ENCODE measurements at regions not wholly inside any gene's neighbourhood (a gene's known extent, or its start where the extent isn't known, plus 50 kb on each side); places are given as distances from the start of the nearest gene placed in this dataset.

DNA sequence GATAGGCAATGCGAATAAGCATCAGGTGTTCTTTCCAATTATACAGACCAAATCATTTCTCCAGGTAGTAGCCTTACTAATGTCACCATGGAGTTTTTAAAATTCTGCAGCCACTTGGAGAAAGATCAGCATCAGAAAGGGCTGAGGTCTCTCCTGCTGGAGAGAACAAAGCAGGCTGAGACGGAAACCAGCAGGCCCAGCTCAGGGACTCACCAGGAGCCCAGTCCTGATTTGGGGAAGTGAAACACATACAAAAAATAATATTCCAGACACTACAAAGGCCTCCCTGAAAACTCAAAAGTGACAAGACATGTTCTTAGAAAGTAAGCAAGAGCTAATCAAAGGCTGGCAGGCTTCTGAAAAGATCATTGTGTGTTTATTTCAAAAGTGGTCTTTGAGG is 207.1 kb upstream of the GHITM start:
- no peak for DNase-seq (ENCODE audit: low read depth in 2 of 2)
- TF ChIP-seq, protein P1, sequence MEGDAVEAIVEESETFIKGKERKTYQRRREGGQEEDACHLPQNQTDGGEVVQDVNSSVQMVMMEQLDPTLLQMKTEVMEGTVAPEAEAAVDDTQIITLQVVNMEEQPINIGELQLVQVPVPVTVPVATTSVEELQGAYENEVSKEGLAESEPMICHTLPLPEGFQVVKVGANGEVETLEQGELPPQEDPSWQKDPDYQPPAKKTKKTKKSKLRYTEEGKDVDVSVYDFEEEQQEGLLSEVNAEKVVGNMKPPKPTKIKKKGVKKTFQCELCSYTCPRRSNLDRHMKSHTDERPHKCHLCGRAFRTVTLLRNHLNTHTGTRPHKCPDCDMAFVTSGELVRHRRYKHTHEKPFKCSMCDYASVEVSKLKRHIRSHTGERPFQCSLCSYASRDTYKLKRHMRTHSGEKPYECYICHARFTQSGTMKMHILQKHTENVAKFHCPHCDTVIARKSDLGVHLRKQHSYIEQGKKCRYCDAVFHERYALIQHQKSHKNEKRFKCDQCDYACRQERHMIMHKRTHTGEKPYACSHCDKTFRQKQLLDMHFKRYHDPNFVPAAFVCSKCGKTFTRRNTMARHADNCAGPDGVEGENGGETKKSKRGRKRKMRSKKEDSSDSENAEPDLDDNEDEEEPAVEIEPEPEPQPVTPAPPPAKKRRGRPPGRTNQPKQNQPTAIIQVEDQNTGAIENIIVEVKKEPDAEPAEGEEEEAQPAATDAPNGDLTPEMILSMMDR (IDR thresholded peaks at IDR 0.05; ENCODE audit: low read depth, low read length), result no peak
- no peak overlapping the region for H3K4me3 ChIP-seq (replicated peaks in 1 of 2; ENCODE audit: low read depth in 2 of 2, low read length in 2 of 2)

DNA sequence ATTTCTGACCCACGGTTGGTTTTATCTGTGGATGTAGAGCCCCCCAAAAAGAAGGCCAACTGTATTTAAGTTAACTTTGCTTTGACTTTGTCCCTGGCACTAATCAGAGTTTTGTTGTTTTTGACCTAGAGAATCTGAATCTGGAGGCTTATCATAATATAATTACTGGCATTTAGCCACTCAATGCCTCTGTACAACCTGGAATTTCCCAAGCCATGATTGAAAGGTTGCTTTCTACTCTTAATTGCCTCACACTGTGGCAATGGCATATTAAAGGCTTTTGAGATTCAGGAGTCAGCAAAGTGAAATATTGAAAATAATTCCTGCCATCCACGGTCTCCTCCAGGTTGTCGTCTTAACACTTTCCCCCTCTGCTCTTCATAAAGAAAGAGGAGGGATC is 205.2 kb upstream of the GHITM start:
- no peak for DNase-seq (ENCODE audit: low read depth in 2 of 2)
- H3K4me3 ChIP-seq (replicated peaks in 1 of 2; ENCODE audit: low read depth in 2 of 2, low read length in 2 of 2), result no peak overlapping the region
- TF ChIP-seq, protein P1 (IDR thresholded peaks at IDR 0.05; ENCODE audit: low read depth, low read length), result no peak

DNA sequence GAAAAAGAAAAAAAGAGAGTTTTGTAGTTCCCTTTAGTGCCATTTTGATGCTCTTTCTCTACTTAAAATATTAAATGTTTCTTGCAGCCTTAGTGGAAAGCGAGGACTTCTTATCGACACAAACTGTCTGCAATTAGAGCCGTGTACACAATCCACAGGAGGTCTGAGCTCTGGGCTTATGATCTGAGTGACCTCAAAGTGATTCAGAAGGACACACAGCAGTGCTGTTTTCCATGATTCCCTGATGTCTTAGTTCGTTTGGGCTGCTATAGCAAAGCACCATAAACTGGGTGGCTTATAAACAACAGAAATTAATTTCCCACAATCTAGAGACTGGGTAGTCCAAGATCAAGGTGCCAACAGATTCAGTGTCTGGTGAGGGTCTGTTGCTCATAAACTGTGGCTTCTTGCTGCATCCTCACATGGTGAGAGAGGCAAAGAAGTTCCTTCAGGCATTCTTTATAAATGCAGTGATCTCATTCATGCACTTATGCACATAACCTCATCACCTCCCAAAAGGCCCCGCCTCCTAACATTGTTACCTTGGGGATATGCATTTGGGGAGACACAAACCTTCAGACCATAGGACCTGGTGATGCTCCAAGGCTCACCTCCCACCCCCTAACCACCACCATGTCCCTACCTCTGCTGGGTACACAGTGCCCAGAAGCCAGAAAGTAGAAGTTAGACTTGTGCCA is 204.5 kb upstream of the GHITM start:
- TF ChIP-seq, protein P1 (IDR thresholded peaks at IDR 0.05; ENCODE audit: low read depth, low read length), result no peak
- no peak overlapping the region for H3K4me3 ChIP-seq (replicated peaks in 1 of 2; ENCODE audit: low read depth in 2 of 2, low read length in 2 of 2)
- no peak for DNase-seq (ENCODE audit: low read depth in 2 of 2)

DNA sequence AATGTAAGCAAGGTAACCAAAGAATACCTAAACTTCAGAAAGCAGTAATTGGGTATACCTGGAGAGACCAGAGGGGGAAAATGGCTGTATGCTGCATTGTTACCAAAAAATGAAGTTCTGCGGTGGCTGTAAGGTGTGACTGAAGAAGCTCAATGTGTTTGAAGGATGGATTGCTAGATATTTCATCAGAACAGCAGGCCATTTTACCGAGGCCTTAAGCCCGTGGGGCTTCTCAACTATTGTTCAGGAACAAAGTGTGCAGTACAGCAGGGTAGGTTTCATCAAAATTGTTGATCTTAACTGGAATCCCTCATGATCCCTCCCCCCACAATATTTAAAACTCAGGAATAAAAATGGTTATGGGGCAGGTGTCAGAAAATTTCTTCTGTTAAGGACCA is 204.0 kb upstream of the GHITM start:
- no peak overlapping the region for H3K4me3 ChIP-seq (replicated peaks in 1 of 2; ENCODE audit: low read depth in 2 of 2, low read length in 2 of 2)
- DNase-seq (ENCODE audit: low read depth in 2 of 2), result no peak
- TF ChIP-seq, protein P1 (IDR thresholded peaks at IDR 0.05; ENCODE audit: low read depth, low read length), result no peak

DNA sequence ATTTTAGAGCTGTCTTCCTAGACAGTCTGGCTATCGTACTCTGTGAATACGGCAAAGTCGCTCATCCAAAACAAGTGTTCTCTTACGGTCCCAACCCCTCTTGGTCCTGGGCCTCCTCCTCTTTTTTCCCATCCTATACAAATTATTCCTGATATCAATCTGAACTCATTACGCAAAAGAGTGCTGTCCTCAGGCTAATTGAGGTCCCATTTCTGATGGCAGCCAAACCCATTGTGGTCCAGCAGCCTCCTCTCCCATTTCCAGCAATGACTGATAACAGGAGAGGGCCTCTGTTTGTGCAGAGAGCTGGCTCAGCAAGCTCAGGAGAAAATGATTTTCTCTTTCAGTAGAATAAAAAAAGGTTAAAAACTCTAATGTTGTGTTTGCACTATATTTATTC is 203.4 kb upstream of the GHITM start:
- TF ChIP-seq, protein P1 (IDR thresholded peaks at IDR 0.05; ENCODE audit: low read depth, low read length), result no peak
- no peak for DNase-seq (ENCODE audit: low read depth in 2 of 2)
- H3K4me3 ChIP-seq (replicated peaks in 1 of 2; ENCODE audit: low read depth in 2 of 2, low read length in 2 of 2), result no peak overlapping the region

DNA sequence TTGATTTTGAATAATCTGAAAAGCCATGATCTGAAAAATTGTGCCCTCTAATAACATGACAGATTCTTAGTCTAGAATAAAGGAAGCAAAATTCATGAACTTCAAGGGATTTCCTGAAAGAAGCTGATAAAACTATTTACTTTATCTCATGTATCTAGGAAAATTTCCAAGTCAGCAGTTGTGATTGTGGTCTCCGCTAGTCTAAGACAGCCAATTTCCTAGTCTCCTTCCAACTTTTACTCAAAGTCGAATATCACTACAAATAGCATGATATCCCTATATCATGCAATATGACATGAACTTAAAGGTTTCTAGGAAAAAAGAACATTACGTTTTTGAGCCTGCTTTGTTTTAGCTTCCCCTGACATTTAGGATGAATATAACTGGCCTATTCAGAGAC is 202.1 kb upstream of the GHITM start:
- no peak overlapping the region for H3K4me3 ChIP-seq (replicated peaks in 1 of 2; ENCODE audit: low read depth in 2 of 2, low read length in 2 of 2)
- TF ChIP-seq, protein P1 (IDR thresholded peaks at IDR 0.05; ENCODE audit: low read depth, low read length), result no peak
- no peak for DNase-seq (ENCODE audit: low read depth in 2 of 2)

DNA sequence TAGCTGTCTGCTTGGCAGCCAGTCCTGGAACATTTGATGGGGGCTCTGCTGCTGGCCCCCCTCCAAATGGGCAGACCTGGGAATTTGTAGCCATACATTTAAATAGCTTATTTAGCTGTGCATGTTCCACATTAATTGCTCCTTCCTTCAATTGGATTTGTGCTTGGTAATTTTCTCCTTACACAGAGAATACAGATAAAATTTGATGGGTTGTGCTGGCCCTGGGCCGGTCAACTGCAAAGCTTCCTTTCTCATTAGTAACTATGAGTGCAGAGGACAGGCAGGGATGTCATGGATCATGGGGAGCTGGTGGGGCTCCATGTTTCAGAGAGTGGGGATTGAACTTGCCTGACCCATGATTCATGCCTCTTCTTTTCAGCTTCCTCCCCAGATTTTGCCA is 201.5 kb upstream of the GHITM start:
- TF ChIP-seq, protein P1 (IDR thresholded peaks at IDR 0.05; ENCODE audit: low read depth, low read length), result no peak

More for the DNA sequence above, 201.5 kb upstream of the GHITM start:
- no peak overlapping the region for H3K4me3 ChIP-seq (replicated peaks in 1 of 2; ENCODE audit: low read depth in 2 of 2, low read length in 2 of 2)
- no peak for DNase-seq (ENCODE audit: low read depth in 2 of 2)

All from cardiac fibroblast (primary cell).